DMS 273 (cell line): ENCODE measurements at regions not wholly inside any gene's neighbourhood (a gene's known extent, or its start where the extent isn't known, plus 50 kb on each side); places are given as distances from the start of the nearest gene placed in this dataset.
"Not testable (repeated sequence)": the region's sequence is repeated elsewhere in the genome, so short reads cannot be mapped to it uniquely, and the experiment has no call there.

Experiments used
- DNase-seq: peaks from one replicate; lab custom pipeline; 2025; ENCODE audit not compliant: unreplicated experiment; lab: John Stamatoyannopoulos, UW

DNA sequence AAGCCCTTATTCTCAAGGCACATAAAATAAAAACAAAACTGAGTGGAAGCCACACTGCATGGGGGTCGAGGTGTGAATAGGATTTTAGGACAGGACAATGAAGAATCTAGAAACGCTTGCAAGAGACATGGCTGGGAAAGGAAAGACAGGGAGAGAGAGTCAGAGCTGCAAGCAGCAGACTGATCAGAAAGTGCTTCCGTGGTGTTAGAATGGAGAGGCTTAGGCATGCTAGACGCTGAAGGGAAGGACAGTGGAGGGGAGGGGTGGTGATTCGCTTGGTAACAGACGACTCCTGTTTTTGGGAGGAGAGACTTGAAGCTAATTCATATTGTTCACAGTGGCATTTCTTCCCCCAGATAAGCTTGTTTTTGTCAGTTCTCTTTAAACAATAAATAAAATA lies 173.5 kb downstream of the AIPL1 start:
- DNase-seq, result no peak

DNA sequence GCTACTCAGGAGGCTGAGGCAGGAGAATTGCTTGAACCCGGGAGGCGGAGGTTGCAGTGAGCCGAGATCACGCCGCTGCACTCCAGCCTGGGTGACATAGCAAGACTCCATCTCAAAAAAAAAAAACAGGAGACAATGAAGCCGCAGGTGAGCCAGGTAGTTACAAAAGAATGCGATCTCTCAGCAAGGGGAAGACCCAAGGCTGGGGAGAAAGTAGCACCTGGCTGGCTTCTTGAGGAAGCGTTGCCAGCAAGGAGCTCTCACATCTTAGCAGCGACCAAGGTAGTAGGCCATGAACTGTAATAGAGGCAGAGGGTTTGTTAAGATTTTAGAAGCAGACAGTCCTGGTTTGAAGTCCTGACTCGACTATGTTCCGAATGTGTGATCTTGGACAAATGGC lies 175.0 kb downstream of the AIPL1 start:
- DNase-seq, result no peak

DNA sequence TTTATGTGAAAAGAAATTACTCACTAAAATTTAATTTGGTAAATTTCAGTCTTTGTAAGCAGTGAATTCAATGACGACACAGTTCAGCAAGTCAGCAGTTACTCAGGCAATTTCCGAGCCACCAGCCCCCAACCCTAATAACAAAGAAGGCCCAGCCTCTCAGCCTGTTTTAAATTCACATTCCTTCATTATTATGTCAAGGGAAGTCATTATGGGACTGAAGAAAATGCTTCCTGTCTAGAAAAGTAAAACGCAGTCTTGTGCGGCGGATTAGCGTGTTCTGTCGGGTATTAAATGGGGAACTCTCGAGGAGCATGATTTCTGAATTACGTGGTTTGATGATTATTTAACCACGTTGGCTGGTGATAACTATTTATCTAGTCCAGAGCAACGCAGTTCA lies 177.6 kb downstream of the AIPL1 start:
- DNase-seq, result no peak

DNA sequence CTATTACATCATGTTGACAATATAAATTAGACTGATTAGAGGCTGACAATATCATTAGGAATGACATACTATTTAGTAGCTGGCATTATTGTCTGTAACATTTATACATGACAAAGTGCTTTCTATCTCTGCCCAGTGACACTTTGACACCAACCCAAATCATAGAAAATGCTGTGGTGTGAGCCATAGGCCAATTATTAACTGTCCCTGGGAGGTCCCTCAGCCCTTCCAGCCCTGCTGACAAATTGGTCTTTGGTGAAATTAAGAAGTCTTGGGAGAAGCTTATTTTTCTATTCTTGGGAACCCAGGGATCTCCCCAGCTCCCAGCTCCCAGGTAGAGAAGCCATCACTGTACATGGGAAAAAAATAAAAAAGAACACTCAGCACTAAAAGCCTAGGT lies 179.6 kb downstream of the AIPL1 start:
- no peak for DNase-seq

DNA sequence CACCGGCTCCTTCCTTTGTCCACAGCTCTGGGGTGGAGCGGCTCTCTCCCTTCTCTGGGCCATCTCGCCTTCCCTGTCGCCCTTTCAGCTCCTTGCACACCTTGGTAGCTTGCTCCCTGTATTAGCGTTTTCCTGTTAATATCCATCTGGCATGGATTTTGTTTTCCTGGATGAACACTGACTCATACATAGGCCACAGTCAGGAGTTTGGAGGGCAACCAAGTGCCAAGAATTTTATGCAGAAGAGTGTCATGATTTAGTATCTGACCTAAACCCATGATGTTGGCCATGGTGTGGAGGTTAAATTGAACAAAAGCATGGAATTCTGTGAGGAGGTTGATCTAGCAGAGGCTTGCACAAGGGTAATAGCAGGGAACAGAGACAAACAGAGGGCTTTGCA lies 180.9 kb downstream of the AIPL1 start:
- DNase-seq, result no peak

DNA sequence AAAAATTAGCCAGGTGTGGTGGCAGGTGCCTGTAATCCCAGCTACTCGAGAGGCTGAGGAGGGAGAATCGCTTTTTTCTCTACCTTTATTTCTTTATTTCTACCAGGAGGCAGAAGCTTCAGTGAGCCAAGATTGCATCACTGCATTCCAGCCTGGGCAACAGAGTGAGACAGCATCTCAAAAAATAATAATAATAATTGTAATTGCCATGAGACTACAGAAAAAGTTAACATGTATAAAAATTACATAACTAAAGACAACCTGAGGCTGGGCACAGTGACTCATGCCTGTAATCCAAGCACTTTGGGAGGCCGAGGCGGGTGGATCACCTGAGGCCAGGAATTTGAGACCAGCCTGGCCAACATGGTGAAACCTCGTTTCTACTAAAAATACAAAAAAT lies 181.5 kb downstream of the WSCD1 start:
- DNase-seq, result not testable (repeated sequence)

DNA sequence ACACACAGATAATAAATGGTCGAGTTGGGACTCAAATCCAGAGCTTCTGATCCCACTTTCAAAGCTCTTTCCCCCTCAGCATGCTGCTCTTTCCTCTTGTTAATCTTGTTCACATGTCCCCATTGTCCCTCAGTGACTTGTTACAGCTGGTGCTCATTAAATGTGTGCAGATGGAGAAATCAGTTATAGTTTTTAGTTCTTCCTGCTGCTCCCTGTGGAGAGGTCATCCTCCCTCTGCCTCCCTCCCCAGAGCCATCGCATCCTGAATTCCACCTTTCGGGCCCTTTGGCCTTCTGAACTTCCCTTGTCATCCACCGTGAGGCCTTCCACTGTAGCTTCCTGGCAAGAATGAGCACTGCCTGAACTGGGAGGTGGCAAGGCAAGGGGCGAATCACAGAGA lies 179.6 kb downstream of the WSCD1 start:
- no peak for DNase-seq

DNA sequence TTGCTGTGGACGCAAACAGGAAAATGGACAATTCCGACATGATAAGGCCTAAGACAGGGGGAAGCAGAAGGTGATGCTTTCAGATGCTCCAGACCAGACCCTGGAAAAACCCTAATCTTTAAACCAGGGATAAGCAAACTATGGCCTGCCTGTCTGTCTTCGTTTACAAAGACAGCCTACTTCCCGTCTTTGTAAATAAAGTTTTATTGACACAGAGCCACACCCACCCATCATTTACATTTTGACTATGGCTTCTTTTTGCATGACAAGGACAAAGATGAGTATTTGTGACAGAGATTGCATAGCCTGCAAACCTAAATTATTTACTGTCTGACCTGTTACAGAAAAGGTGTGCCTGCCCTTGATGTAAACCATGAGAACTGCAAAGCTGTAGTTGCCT lies 177.9 kb downstream of the WSCD1 start:
- DNase-seq, result no peak

DNA sequence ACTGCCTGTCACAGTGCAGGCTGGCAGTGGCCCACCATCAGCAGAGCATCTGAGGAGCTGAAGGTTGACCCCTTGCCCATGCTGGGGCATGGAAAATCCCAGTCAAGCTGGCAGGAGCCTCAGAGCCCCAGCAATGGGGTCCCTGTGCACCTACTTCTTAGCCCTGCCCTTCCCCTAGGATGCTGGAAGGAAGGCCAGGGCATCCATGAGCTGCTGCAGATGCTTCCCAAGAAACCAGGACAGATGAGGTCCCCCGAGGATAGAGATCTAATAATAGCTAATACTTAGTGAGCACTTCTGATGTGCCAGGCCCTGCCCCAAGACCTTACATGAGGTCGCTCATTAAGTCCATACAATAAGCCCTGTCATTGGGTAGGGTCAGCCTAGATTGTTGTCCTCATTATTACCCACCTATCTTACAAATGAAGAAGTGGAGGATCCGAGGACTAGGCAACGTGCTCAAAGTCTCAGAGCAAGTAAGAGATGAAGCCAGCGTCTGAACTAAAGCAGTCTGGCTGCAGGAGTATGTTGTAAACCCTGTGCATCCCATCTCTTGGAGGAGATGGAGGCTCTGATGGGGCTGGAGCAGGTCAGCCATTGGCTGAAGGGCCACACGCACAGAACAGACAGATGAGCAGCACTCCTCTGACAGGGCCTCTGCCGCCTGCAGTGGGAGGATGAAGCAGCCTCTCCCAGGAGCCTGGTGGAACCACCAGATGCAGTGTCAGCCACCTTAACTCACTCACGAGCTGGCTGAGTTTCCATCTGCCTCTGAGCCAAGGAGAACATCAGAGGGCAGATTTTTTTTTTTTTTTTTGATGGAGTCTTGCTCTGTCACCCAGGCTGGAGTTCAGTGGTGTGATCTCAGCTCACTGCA lies 175.4 kb downstream of the WSCD1 start:
- DNase-seq, result no peak

DNA sequence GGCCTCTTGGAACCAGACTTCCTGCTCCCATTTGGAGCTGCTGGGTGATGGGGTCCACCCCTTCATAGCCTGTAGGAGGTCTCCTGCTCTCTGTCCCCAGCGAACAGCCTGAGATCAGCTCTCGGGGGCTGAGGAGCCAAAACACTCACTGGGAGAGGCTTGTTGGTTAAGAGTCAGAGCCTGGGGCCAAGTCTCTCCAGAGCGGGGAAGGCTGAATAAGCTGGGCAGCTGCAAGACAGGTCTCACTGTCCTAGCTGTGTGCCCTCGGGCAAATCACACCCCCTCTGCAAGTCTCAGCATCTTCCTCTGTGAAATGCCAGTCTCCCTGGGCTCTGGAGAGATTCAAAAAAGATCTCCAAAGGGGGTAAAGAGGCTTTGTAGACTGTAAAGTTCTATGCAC lies 174.6 kb downstream of the WSCD1 start:
- DNase-seq, result no peak

DNA sequence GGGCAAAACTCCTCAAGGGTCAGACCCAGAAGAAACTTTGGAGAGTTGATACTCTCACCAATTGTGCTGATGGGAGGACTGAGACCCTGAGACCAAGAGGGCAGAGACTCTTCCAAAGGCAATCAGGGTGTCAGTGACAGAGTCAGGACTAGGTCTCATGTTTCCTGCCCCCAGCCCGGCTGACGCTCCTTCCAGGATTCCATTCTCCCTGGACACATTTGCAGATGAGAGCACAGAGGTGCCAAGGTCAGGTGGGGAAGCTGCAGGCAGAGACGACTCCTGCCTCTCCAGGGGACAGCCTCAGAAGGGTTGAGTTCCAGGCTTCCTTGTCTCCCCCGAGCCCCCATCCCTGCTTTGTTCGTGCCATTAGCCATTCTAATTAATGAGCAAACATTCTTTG lies 174.1 kb downstream of the WSCD1 start:
- no peak for DNase-seq

DNA sequence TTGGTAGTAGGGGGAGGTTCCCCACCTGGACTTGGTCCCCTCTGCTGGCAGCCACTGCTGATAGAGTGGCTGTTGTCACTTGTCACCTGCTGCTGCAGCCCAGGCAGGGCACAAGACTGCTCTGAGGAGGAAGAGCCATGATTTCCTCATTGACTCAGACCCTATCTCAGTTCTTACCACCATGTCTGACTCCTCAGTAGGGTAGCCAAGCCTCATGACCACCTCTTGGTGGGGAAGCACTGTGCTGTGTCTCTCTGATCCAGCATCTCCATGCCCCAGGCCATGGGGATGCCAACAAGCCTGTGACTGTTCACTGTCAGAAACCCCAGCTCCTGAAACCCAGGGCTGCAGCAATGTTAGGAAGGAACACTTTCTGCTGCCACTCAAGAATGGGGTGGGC lies 173.0 kb downstream of the WSCD1 start:
- no peak for DNase-seq

DNA sequence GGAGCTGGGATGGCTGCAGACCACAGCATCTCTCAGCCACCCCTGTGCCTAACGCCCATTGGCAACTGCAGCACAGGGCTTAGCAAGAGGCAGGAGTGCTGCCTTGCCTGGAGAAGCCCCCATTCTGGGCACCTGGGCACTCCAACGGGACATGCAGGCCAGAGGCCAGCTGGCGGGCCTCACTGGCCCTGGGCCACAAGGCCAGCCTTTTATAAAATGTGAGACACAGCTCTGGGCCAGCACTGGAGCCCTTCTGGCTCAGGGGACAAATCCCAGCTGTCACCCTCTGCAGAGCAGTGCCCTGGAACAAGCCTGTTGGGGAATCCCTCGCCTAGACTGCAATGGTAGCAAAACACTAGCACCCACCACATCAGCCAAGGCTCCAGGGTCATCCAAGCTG lies 171.8 kb downstream of the WSCD1 start:
- no peak for DNase-seq

DNA sequence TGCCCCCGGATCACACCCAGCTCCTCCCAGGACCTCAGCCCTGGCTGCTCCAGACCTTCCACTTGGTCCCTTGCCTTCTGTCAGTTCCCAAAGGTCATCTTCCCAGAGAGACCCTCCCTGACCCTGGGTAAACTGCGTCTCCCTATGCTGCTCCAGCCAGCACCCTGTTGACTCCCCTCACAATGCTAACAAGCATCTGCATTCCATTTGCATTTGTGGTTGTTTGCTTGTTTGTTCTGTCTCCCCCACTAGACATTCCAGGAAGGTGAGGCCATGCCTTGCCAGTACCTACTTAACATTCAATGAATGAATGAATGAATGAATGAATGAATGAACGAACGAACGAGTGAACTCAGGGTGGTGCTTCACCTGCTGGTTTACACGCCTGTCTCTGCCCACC lies 171.2 kb downstream of the WSCD1 start:
- no peak for DNase-seq

DNA sequence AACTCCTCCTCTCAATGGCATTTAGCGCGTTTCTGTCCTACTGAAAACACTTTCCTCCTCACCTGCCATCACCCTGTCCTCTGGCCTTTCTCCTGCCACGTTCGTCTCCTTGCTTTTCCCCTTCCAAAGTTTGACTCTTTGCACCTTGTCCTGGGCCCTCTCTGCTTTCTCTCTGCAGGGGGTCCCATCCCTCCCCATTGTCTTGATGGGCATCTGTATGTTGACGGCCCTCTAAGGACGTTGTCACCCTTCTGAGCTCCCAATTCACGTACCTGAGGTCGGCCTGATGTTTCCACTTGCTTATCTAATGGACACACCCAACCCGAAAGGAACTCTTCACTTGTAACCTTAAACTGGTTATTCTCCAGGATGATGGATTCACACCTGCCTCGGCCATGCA lies 170.4 kb downstream of the WSCD1 start:
- DNase-seq, result no peak

DNA sequence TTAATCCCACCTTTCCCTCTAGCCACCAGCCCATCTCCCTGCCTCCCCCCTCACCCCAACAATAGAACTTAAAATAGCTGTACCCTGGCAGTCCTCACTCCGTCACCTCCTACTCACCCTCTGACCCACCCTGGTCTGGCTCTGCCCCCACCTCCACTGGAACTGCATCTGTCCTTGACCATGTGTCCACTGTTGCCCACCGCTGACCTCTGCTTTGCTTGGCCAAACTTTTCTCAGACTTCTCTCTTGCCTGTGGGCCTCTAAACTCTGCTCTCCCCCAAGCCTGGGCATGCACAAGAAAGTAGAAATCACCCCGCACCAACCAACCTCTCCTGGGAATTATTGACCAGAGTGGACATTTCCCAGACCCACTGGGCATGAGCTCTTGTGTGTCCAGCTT lies 169.8 kb downstream of the WSCD1 start:
- DNase-seq, result no peak

DNA sequence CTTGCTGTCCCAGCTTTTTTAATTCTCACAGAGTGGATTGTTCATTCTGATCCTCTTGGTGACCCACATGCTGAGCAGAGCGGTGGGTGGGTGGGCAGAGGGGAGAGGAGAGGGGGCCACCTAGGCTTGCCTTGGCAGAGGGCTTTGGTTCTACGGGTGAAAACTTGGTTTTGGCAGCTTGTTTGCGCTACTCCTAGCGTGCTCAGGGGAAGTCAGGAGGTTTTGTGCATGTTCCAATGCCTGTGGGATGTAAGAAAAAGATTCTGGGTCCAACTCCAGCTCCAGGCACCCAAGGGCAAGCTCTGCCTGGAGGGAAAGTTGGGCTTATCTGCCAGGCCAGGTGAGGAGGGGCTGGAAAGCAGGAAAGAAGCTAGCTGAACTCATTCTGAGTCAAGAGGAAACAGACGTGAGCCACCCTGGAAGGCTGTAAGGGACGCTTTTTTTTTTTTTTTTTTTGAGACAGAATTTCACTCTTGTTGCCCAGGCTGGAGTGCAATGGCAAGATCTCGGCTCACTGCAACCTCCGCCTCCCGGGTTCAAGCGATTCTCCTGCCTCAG lies 169.1 kb downstream of the WSCD1 start:
- DNase-seq, result no peak

DNA sequence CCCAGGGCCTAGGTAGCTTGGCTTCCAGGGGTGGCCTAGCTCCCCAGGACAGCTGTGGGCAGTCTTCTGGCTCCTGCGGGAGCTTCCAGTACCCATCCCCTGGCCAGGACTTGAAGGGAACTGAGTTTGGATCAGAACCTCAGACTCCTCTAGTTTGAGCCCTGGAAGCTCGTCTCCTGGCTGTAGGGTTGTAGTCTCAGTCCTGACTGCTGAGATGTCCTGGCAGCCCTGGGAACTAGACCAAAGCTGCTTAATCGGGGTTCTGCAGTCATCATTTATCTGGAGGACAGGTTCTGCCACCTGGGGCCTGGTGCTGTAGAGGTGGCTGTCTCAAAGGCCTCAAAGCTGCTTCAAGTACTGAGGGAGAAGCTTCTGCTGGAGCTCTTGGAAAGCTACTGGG lies 163.7 kb downstream of the WSCD1 start:
- no peak for DNase-seq

DNA sequence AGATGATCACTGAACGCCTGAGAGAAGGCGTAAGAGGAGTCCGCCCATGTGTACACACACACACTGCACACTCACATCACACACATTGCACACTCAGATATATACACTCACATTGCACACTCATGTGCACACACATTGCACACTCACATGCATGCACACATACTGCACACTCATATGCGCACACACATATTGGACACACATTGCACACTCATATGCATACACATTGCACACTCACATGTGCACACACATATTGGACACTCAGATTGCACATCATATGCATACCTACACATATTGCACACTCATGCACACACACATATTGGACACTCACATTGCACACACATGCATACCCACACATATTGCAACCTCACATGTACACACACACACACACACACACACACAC lies 163.2 kb downstream of the WSCD1 start:
- DNase-seq, result no peak

DNA sequence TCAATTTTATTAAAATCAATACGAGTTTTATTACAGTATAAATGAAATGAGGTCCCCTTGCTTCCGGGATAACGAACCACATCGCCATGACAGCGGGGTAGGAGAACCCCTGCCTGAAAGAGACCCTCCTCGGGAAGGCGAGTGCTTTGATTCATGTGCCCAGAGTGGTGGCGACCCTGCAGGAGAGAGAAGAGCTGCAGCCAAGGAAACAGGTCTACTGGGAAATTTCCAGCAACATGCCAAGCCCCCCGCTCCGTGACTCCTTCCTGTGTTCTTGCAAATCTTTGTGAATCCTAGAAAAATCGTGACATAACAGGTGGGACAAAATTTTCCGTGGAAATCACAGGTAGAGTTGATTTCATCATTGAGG lies 162.5 kb downstream of the WSCD1 start:
- DNase-seq, result no peak

DNA sequence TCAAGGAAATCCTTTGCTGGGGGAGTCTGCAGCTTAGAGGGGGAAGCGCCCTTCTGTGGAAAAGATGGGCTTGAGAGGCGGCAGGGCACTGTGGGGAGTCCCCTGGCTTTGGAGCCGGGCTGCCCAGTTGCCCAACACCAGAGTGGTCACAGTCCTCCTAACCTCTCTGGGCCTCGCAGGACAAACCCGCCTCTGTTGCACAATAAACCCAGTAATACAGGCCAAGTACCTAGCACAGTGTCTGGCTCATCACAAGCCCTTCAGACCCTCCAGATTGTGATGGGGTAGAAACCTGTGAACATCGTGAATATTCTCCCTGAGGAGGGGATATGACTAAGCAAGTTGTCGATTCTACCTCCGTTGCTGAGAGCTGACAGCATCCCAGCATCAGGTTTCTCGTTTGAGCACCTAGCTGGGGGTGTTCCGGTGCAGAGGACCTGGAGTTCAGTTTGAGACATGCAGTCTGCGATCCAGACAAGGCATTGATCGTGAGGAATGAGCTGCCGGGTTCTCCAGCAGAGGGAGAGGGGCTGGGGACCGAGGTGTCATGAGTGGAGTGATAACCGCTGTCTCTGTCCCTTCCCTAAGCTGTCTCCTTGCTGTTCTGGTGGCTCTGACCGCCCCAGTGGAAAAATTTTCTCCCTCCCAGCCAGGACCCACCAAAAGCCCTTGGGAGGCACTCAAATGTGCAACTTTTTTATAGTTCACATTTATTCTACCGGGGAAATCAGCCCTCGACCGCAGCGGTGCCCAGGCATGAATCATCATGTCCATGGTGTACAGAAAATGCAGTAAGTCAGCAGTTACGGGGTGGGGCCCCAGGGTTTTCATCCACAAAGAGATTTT lies 161.9 kb downstream of the WSCD1 start:
- DNase-seq, result no peak

DNA sequence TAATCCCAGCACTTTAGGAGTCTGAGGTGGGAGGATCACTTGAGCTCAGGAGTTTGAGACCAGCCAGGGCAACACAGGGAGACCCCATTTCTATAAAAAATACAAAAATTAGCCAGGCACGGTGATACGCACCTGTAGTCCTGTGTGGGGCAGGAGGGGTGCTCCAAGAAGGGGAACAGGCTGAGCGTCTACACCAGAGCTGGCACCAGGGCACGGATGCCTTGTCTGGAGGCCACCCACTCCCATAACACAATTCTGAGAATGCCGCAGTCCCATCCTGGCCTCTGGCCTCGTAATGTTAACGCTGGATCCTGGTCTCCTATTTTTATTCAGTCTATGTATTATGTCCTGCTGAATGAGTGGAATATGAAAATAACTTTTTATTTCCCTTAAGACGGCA lies 161.3 kb downstream of the WSCD1 start:
- no peak for DNase-seq
